Endothelial cell of umbilical vein (primary cell): ENCODE measurements at regions not wholly inside any gene's neighbourhood (a gene's known extent, or its start where the extent isn't known, plus 50 kb on each side); places are given as distances from the start of the nearest gene placed in this dataset.

Source experiments
- BruUV-seq: library from RNA; stranded (reverse); fragments of 400-500 nt; replicated peaks from 2 replicates; lab custom pipeline; 2021; lab: Mats Ljungman, UMichigan
- CTCF ChIA-PET: fragments of 300-600, 350-600 bp; sonication (Branson Sonifier 250); formaldehyde crosslinking; loops from one replicate; lab custom pipeline; 2021; ENCODE audit warnings: antibody characterized with exemption, inconsistent platforms; lab: Charles Lee
- POLR2A ChIA-PET: fragments of 300-600, 350-600 bp; sonication (Branson Sonifier 250); formaldehyde crosslinking; loops from one replicate; lab custom pipeline; 2021; ENCODE audit warnings: antibody characterized with exemption, inconsistent platforms; lab: Charles Lee
- DNase-seq: peaks from one replicate; pipeline ENCODE4 v3.0.0-alpha.2; 2011; ENCODE audit warnings: low read depth, low spot score
- FAIRE-seq: peaks from 2 replicates; lab custom pipeline; 2011; peaks lifted over from hg19 to GRCh38; lab: Jason Lieb, UNC
- H2AFZ ChIP-seq: 2 replicates; pipeline ENCODE4 v1.6.0; 2012; ENCODE audit warnings: low read depth, low read length, control low read depth, inconsistent platforms
- H3K27ac ChIP-seq: 2 replicates; pipeline ENCODE4 v1.5.1; 2011; ENCODE audit warnings: low read depth, mild to moderate bottlenecking, control low read depth, low read length, moderate library complexity; ENCODE audit not compliant: insufficient read depth
- H3K27me3 ChIP-seq, 2 experiments: 2 replicates each; pipeline versions ENCODE4 v1.6.0 to v1.6.1; 2011; ENCODE audit warnings: low read length in 2 of 2, mixed read lengths in 1 of 2; ENCODE audit not compliant: control insufficient read depth in 2 of 2, insufficient read depth in 2 of 2
- H3K36me3 ChIP-seq, 2 experiments: 2 replicates in 1 of 2; 3 replicates in 1 of 2; pipeline ENCODE4 v1.5.1; 2011; ENCODE audit warnings: low read length in 2 of 2, mild to moderate bottlenecking in 1 of 2, moderate library complexity in 1 of 2; ENCODE audit not compliant: control insufficient read depth in 2 of 2, insufficient read depth in 2 of 2; ENCODE audit errors: extremely low read depth in 1 of 2
- H3K4me1 ChIP-seq: 3 replicates; pipeline ENCODE4 v1.5.1; 2011; ENCODE audit warnings: mild to moderate bottlenecking, low read length; ENCODE audit not compliant: control insufficient read depth, insufficient read depth; ENCODE audit errors: extremely low read depth
- H3K4me2 ChIP-seq: 2 replicates; pipeline ENCODE4 v1.6.1; 2011; ENCODE audit warnings: low read length, control low read depth, mixed read lengths; ENCODE audit not compliant: insufficient read depth
- H3K4me3 ChIP-seq, 3 experiments: fragments of 200-600 bp in 1 of 3; sonication (generic), shearing (Covaris generic) in 1 of 3; replicated peaks in 1 of 3; 2 replicates each; pipeline ENCODE4 v1.5.1; 2011 to 2016; ENCODE audit warnings: control low read depth in 3 of 3, low read length in 3 of 3, mild to moderate bottlenecking in 2 of 3, inconsistent platforms in 1 of 3, low read depth in 1 of 3, moderate library complexity in 1 of 3; ENCODE audit not compliant: insufficient read depth in 1 of 3
- H3K79me2 ChIP-seq: 2 replicates; pipeline ENCODE4 v1.6.0; 2012; ENCODE audit warnings: low read length, inconsistent platforms; ENCODE audit not compliant: control insufficient read depth, insufficient read depth
- H3K9ac ChIP-seq: replicated peaks from 2 replicates; pipeline ENCODE3; 2011; ENCODE audit warnings: low read length, control low read depth; ENCODE audit not compliant: insufficient read depth; ENCODE audit errors: extremely low read depth
- H3K9me1 ChIP-seq: replicated peaks from 3 replicates; pipeline ENCODE4 v1.6.0; 2011; ENCODE audit warnings: mild to moderate bottlenecking, low read length; ENCODE audit not compliant: control insufficient read depth, insufficient read depth; ENCODE audit errors: extremely low read depth
- H3K9me3 ChIP-seq: replicated peaks from 2 replicates; pipeline ENCODE4 v1.5.1; 2012; ENCODE audit warnings: low read length, inconsistent platforms; ENCODE audit not compliant: control insufficient read depth, insufficient read depth
- H4K20me1 ChIP-seq: replicated peaks from 2 replicates; pipeline ENCODE3; 2011; ENCODE audit warnings: mild to moderate bottlenecking, low read length; ENCODE audit not compliant: control insufficient read depth, insufficient read depth; ENCODE audit errors: extremely low read depth
- CTCF ChIP-seq, 2 donors: IDR thresholded peaks; 1 replicate in 1 of 2; 2 replicates in 1 of 2; pipeline ENCODE4 v1.5.1; 2011; ENCODE audit warnings: low read length in 2 of 2, mild to moderate bottlenecking in 2 of 2, moderate library complexity in 2 of 2, control low read depth in 1 of 2, inconsistent platforms in 1 of 2, low read depth in 1 of 2; ENCODE audit not compliant: insufficient read depth in 1 of 2; ENCODE audit errors: extremely low read depth in 1 of 2
- EZH2 ChIP-seq: IDR thresholded peaks from 2 replicates; pipeline ENCODE4 v1.6.1; 2012; ENCODE audit warnings: borderline replicate concordance, low read depth, mild to moderate bottlenecking, moderate library complexity, low read length, inconsistent platforms; ENCODE audit not compliant: severe bottlenecking
- FOS ChIP-seq: IDR thresholded peaks from 2 replicates; pipeline ENCODE4 v1.6.1; 2011; ENCODE audit warnings: mild to moderate bottlenecking, low read length, moderate library complexity, borderline replicate concordance; ENCODE audit not compliant: insufficient read depth
- GATA2 ChIP-seq: IDR thresholded peaks from 2 replicates; pipeline ENCODE4 v1.7.0; 2011; ENCODE audit warnings: low read depth, mild to moderate bottlenecking, moderate library complexity, mixed read lengths, low read length; ENCODE audit not compliant: insufficient read length, insufficient read depth
- JUN ChIP-seq: IDR thresholded peaks from 2 replicates; pipeline ENCODE4 v1.6.1; 2011; ENCODE audit warnings: borderline replicate concordance, low read depth; ENCODE audit not compliant: insufficient read length, insufficient read depth
- MAX ChIP-seq: IDR thresholded peaks from 2 replicates; pipeline ENCODE4 v1.6.1; 2011; ENCODE audit not compliant: insufficient read depth, insufficient read length
- MYC ChIP-seq: IDR thresholded peaks from one replicate; pipeline ENCODE4 v1.6.1; 2011; ENCODE audit warnings: mild to moderate bottlenecking, low read depth, low read length
- POLR2A ChIP-seq: IDR thresholded peaks from 2 replicates; pipeline ENCODE4 v1.6.1; 2012; ENCODE audit warnings: low read depth, mild to moderate bottlenecking, control low read depth, low read length
- POLR2AphosphoS5 ChIP-seq: IDR thresholded peaks from 2 replicates; pipeline ENCODE4 v1.6.1; 2012; ENCODE audit warnings: low read depth, mild to moderate bottlenecking, control low read depth, low read length, moderate library complexity; ENCODE audit not compliant: insufficient read depth
- dilution Hi-C: fragments of 300-500 bp; cut with MboI; formaldehyde crosslinking; loops from one replicate; pipeline ENCODE4 v1.15.0; 2019; ENCODE audit warnings: low sequenced_read_pairs; ENCODE audit not compliant: extremely low pct_ligation_motif_present
- intact Hi-C: fragments of 100-400 bp; cut with micrococcal nuclease; formaldehyde crosslinking; loops from one replicate; pipeline ENCODE4 v1.10.0; 2022

- Histone ChIP-seq H2AFZ (no peak overlapping the region), H3K4me3 (no peak overlapping the region), H3K27me3 (no peaks in the 10 kb centered on the region), H3K79me2 (no peaks in the 10 kb centered on the region), H3K27ac (no peak overlapping the region), H3K9me1 (no peaks in the 10 kb centered on the region), H3K36me3 (no peaks in the 10 kb centered on the region), H3K9ac (no peak overlapping the region), H3K4me1 (no peaks in the 10 kb centered on the region), H4K20me1 (no peaks in the 10 kb centered on the region), H3K4me2 (no peak overlapping the region), H3K9me3 (no peaks in the 10 kb centered on the region)
- dilution Hi-C loops, result no loop called here
- CTCF ChIA-PET, result no interaction called here
- no peak for TF ChIP-seq MAX
- no peak for TF ChIP-seq EZH2
- no peak for TF ChIP-seq CTCF (IDR thresholded peaks at IDR 0.05; ENCODE audit: extremely low read depth in 1 of 2, insufficient read depth in 1 of 2, low read depth in 1 of 2, low read length in 2 of 2)
- no peak for TF ChIP-seq FOS
- TF ChIP-seq GATA2, result no peak
- TF ChIP-seq JUN, result no peak
- TF ChIP-seq MYC, result no peak
- TF ChIP-seq POLR2A, result no peak
- TF ChIP-seq POLR2AphosphoS5, result no peak
- FAIRE-seq (no peak), DNase-seq (no peak)
- no TSS peak for BruUV-seq
- intact Hi-C loops, result no loop called here
- POLR2A ChIA-PET, result no interaction called here
Measured at GRCh38 chr11:30705913-30706675, 119.9 kb upstream of the MPPED2 start.
